Stimulated activated CD8-positive, alpha-beta memory T cell treated with anti-CD3 and anti-CD28 coated beads, Interleukin-12 subunit alpha, Interleukin-12 subunit beta, amount 100 ng/mL, for 1 hour (primary cell): ENCODE measurements at regions not wholly inside any gene's neighbourhood (a gene's known extent, or its start where the extent isn't known, plus 50 kb on each side); places are given as distances from the start of the nearest gene placed in this dataset.
"Not testable (repeated sequence)": the region's sequence is repeated elsewhere in the genome, so short reads cannot be mapped to it uniquely, and the experiment has no call there.

Experiments
- DNase-seq: peaks from one replicate; pipeline ENCODE4 v3.0.0-alpha.2; 2020; ENCODE audit warnings: low read depth

DNA sequence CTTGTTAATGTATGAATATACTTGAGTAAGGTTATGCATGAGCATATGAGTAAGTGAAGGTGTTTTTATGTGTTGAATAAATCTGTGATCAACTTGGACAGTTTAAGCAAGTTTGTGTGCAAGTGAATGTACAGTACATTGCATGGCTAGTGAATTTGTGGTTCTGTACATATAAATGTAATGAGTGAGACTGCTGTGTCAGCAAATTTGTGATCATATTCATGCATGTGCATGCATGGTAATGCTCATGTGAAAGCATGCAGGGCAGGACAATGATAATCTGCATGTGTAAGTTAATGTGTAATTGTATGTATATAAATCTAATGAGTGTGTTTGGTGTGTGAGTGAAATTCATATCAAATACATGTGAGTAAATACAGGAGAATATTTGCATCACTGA is 188.5 kb downstream of the PWWP3B start:
- DNase-seq = no peak

DNA sequence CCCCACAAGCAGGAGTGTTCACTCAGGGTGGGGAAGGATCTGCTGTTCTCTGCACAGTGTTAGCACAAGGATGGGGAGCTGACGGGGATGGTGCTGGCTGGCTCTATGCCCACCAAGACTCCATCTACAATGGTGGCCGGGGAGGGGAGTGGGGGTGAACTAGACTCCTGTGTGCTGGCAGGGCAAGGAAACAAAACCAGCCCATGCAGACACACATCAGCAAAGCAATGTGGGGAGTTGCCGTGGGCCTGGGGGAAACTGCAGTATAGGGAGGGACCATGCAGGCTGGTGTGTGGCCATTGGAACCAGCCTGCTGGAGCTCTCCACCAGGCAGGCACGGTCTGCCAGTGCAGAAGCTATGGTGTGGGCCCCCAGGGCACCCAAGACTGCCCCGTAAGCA is 195.1 kb downstream of the PWWP3B start:
- no peak for DNase-seq

DNA sequence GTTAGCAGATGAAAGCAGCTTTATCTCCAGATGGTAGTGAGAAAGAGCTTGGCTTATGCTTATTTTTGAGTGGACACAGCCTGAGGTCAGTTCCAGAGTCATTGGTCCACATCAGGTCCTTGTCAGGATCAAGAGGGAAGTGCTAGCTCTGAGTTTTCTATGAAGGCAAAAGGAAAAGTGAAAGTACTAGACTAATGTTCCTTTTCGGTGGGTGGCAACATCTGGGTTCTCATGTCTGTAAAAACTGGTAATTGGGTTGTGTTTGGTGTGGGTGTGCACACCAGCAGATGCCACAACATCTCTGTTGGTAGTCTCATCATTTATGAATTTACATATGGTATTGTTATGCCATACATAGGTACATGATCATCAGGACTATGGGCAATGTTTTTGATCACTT is 210.5 kb downstream of the PWWP3B start:
- no peak for DNase-seq

DNA sequence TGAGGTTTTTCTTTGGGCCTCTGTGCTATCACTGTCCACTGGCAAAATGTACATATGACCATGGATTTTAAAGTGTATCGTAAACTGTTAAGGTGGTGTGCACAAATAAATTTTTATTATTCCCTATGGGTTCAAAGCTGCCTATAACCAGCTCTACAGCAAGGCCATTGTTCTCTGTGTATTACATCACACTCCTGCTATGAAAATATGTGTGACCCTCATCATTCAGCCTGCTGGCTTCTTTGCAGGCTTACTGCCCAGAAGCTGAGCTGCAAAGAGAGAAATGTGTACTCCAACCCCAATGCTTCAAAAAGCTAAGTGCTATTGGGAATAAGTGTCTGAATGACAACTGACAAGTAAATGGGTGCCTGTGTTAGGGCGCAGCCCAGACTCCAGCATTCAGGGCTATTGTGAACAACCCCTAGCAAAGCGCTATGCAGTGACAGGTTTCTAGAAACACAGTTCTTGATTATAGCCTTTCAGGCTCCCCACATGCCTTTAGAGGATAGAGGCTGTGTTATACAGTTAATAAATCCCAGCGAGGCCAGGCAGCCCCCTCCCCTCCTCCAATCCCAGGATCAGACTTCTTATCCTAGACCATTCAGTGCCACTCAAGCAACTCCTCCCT is 220.4 kb upstream of the RADX start:
- no peak for DNase-seq

DNA sequence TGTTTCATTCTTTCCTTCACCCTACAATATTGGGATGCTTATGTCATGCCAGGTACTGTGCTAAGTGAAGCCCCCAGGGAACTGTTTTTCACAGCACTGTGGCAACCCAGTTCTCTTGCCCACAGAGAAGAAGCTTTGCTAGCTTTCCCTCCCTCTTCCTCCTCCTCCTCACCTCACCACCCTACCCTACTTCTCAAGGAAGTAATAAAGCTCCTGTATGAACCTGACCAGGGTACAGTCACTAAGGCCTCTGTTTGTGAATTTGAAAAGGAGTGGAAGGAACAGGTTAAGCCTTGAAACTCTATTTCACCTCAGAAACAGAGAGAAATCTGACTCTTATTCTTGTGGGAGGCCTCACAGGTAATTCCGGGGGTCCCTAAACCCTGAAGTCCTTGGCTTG is 219.4 kb upstream of the RADX start:
- DNase-seq = no peak

DNA sequence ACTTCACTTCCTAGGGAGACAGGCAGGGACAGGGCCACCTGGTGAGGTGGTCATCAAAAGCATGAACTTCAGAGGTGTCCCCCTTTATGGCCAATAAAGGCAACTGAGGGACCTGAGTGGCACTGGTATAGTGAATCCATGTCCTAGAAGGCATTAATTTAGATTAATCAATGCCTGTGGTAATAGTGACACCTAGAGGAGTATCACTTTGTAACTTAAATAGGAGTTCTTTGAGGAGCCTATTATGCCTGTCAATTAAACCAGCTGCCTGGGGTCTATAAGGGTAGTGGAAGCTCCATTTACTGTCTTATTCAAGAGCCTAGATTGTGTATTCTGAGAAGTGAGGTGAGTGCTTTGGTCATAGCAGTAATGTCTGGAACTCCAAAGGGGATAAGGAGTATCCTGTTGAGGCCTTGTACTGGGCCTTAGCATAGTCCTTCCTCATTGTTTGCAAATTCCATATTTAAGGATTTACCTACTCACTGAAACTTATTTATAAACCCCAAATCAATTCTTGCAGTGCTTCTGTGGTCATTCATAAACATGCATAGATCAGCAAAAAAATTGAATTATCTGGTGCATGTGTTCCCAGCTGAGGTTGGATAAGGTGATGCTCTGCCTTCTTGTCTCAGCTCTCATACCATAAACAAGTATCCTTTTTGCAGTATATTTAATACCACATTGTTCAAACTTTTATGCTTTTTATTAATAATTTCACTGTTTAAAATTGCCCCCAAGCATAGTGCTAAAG is 213.8 kb upstream of the RADX start:
- DNase-seq = no peak

DNA sequence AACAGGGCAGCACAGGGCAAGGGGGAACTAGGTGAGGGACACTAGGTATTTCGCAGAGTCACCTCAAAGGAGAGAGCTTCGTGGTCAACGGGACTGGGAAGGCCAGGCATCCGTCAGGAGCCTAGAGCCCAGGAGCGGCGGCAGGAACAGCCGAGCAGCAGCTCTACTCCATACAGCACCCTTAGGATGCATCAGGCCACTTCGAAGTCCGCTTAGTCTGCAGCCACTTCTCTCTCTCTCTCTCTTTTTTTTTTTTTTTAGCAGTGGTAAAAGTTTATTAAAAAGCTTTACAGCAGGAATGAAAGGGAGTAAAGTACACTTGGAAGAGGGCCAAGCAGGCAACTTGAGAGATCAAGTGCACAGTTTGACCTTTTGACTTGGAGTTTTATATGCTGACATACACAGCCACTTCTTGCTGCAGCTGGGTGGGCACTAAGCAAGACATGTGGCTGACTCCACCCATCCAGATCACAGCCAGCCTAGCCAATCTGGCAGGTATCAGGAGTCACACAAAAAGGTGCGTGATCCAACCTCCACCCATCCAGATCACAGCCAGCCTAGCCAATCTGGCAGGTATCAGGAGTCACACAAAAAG is 209.7 kb upstream of the RADX start:
- DNase-seq = no peak

DNA sequence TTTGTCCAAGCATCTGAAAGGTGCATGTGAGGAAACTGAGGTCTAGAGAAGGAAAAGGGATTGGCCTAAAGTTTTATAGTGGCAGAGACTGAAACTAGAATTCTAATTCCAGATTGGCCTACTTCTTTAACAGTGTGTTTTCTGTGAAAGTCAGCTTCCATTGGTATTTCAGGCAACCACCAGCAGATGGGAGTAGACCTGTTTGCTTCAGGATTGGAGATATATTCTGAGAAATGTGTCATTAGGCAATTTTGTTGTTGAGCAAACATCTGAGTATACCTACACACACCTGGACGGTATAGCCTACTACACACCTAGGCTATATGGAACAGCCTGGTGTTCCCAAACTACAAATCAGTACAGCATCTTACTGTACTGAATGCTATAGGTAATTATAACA is 207.3 kb upstream of the RADX start:
- no peak for DNase-seq

DNA sequence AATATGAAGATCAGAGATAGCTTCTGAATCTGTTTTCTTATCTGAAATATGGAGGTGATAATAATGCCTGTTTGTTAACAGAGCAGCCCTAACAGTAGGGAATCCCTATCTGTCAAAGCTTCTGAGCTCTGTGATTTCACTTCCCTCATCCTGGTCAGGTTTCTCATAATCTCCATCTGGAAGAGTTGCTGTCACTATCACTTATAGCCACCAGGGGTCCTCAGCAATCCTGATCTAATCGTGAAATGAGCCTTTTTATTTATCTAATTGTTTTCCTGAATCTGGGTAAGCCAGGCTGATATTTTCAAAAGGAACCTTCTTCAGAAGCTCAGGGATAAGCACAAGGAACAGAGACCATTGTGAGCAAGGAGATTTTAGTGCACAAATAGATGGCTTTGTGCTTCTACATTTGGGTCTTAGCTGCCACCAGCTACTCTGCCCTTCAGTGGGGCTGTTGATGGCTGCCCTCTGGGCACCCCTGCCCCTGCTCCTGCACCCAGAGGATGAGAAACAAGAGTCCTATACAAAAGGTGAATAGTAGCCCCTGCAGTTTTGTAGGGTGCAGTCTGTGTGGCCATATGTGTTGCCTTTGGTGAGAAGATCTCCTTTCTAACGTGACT is 196.4 kb upstream of the RADX start:
- DNase-seq = no peak

DNA sequence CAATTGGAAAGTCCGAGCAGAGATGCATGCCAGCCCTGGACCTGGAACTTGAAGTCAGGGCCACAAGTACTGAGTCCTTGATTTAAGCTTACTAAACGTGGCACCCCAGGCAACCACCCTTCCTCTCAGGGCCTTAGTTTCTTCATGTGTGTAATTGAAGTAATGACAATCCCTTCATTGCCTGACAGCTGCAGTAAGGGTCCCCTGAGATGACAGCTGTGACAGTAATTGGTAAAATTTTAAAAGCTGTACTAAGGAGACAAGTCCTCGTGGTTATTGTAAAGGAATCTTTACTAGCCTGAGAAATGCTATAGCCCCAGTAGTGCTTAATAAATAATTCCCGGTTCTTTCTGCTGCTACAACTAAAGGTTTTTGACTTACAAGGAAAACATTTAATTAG is 175.1 kb upstream of the RADX start:
- DNase-seq = no peak

DNA sequence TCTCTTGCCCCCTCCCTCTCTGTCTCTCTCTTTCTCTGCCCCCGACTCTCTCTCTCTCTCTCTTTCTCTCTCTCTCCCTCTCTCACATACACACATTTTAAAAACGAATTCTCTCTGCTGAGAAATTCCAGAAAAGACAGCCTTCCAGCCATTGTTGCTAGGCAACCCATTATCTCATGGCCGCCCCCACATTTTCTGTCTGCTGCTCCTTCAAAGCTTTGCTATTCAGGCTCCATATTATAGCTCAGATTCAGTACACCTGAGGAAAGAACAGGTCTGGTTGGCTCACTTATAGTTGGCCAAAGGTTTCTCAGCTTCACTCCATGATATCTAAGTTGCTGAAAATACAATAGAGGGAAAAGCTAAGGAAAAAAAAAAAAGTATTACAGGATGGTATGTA is 174.4 kb upstream of the RADX start:
- no peak for DNase-seq

DNA sequence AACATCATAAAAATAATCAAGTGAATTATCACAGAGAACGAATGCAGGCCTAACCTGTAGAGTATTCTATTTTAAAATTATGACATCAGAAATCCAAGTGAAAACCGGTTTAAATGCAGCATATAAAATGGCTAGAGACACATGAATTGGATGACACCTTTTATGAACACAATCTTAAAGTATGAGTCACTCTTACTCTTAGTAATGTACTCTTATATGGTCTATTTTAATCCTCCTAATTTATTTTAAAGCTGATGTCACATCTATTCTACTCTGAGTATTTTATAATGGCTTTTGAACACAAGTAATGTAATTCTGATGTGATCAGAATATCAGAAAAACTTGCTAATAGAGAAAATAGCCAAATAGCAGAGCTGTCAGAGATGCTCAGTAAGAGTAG is 161.4 kb upstream of the RADX start:
- DNase-seq = no peak

DNA sequence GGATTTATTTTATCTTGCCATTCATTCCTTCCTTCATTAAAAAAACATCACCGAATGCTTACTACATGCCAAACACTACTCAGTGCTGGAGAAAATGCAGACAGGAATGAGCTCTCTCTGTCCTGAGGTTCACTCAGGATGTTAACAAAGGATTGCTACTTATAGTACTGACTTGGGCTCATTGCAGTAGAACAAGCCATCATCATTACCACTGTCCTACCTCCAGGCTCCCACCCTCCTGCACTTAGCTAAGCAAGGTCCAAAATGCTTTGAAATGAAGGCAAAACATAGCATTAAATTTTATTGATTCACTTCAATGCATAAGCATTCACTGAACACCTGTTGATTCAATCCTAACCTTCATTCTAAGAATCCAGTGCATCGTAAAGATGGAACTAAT is 159.8 kb upstream of the RADX start:
- no peak for DNase-seq

DNA sequence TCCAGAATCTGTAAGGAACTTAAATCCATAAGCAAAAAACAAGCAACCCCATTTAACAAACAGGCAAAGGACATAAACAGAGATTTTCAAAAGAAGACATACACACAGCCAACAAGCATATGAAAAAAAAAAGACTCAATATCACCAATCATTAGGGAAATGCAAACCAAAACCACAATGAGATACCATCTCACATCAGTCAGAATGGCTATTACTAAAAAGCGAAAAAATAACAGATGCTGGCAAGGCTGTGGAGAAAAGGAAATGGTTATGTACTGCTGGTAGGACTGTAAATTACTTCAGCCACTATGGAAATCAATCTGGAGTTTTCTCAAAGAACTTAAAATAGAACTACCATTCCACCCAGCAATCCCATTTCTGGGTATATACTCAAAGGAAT is 156.8 kb upstream of the RADX start:
- no peak for DNase-seq

DNA sequence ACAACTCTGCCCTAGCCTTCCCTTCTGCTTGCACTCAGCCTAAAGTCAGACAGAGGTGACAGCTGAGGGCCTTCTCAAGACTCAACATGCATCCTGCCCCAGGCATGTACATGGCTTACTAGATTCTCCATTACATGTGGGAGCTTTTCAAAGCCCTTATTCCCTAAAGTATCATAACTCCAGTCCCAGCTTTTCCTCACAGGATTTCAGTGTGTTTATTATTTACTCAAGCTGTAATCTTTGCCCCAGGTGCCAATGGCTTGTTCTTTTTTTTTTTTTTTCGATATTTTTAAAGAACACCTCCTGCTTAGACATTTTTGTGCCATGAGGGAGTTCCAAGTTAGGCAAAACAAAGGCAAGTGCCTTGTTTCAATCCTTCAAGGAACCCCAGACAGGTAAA is 154.0 kb upstream of the RADX start:
- DNase-seq = no peak

DNA sequence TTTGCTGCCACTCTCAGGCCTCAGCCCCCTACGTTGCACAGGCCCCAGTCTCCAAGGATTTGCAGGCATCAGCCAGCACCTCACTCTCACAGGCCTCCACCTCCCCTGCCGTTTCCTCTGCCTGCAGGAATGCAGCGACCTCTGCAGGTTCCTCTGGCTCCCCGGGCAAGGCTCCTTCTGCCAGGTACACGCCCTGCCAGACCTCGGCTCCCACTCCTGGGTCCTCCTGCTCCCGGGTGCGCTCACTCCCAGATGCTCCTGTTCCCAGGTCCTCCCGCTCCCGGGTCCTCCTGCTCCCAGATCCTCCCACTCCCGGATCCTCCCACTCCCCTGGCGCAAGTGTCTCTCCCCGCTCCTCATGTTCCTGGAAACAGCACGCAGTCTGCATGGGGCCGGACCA is 144.4 kb upstream of the RADX start:
- DNase-seq = no peak

DNA sequence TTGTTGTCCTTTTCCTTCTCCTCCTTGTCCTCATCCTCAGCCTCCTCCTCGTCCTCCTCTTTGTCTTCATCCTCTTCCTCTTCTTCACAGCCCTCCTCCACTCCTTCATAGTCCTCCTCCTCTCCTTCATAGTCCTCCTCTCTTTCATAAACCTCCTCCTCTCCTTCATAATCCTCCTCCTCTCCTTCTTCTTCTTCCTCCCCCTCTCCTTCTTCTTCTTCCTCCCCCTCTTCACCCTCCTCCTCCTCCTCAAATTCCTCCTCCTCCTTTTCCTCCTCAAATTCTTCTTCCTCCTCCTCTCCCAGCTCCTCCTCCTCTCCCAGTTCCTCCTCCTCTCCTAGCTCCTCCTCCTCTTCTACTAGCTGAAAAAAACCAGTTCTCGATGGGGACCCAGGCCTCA is 143.8 kb upstream of the RADX start:
- DNase-seq = no peak

DNA sequence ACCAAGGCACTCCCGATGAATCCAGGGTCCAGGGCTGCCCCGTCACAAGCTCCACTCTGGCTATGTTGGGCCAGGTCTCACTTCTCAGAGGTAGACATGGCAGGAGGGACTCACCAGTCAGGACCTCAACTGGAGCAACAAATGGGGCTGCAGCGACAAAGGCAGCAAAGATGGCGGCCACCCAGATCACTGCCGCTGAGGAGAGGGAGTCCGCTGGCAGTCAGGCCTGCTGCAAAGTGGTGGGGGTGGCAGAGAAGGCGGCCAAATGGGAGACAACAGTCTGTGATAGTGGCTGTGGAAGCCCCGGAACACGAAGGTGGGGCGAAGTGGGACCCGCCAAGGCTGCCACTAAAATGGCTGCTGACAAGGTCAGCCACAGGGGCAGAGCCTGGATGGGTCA is 143.3 kb upstream of the RADX start:
- DNase-seq = no peak

DNA sequence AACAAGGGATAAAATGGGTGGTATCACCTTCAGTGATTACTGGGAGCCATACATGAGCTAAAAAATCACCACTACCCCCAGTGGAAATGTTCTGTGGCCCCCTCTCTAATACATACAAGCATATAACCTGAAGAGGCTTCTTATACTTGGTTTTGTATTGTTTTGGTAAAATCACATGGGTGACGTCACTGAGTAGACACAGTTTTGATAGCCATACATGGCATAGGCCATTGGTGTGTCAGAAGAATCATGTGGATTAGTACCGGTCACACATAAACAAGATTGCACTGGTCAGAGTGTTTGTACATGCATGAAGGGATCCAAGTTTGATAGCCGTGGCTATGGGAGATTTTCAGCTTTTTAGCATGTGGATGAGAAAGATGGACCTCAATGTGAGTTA is 131.9 kb upstream of the RADX start:
- no peak for DNase-seq

DNA sequence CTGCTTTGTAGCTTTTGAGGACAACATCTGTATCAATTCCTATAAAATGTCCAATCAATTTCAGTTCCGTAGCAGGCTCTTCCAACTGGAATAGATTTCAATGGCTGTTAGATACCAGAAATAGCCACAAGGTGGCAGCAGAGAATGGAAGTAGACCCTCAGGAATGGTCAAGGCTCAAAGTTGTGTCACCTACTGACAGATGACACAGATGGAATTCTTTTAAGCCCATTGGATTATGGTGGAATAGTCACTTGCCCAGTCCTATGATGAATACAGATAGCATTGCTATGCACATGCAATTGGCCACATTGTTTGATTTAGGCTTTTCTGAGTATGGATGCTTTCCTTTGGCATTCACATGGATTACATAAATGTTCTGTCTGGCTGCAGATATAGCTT is 130.4 kb upstream of the RADX start:
- peak; percentile 14 for DNase-seq

DNA sequence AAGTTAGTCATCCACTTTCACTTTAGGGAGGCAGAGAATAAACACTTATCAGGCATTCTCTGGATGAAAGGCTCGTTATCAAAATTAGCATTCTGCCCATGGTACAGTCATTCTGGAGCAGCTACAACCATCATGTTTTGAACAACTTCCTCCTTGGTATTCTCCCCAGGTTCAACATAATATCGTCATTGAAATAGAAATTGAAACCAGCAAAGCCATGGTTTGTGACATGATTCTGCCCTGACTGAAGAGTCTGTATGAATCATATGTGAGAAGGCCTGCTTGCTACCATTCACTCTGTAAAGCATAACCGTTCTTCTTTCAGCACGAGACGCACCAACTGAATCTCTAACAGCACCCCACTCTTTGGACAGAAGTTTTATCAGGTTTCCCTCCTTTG is 127.5 kb upstream of the RADX start:
- DNase-seq = no peak

DNA sequence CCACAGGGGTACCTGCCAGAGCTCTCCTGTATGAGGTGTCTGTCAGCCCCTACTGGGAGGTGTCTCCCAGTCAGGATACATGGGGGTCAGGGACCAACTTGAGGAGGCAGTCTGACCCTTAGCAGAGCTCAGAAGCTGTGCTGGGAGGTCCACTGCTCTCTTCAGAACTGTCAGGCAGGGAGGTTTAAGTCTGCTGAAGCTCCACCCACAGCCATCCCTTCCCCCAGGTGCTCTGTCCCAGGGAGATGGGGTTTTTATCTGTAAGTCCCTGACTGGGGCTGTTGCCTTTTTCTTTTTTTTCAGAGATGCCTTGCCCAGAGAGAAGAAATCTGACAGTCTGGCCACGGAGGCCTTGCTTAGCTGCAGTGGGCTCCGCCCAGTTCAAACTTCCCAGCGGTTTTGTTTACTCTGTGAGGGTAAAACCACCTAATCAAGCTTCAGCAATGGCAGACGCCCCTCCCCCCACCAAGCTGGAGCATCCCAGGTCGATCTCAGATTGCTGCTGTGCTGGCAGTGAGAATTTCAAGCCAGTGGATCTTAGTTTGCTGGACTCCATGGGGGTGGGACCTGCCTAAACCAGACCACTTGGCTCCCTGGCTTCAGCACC is 118.5 kb upstream of the RADX start:
- DNase-seq = not testable (repeated sequence)

DNA sequence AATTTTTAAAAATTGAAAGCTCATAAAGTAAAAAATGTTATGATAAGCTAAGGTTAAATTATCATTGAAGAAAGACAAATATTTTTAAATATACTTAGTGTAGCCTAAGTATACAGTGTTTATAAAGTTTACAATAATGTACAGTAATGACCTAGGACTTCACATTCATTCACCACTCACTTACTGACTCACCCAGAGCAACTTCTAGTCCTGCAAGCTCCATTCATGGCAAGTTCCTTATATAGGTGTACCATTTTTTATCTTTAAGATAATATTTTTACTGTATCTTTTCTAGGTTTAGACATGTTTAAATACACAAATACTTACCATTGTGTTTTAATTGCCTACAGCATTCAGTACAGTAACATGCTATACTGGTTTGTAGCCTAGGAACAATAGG is 112.3 kb upstream of the RADX start:
- DNase-seq = no peak
